ENCODE measurements at regions not wholly inside any gene's neighbourhood (a gene's known extent, or its start where the extent isn't known, plus 50 kb on each side); places are given as distances from the start of the nearest gene placed in this dataset.
"Not testable (repeated sequence)": the region's sequence is repeated elsewhere in the genome, so short reads cannot be mapped to it uniquely, and the experiment has no call there.

DNA sequence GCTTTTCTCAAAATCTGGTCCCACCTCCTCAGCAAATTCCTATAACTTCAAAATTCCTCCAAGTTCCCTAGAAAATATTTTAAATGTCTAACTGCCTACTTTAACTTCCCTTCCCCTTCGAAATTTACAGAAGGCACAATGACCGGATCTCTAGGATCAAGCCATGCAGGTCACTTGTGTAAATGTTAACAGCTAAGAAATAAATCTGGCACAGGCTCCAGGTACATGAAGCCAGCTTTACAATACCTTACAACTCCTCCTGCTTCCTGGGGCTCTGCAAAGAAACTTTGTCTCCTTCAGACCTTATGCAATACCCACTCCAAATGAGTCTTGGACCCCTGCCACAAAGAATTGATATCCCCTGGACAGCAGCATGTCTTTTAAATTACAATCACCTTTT lies 1164.2 kb downstream of the BRINP3 start:
- DNase-seq = no peak

DNA sequence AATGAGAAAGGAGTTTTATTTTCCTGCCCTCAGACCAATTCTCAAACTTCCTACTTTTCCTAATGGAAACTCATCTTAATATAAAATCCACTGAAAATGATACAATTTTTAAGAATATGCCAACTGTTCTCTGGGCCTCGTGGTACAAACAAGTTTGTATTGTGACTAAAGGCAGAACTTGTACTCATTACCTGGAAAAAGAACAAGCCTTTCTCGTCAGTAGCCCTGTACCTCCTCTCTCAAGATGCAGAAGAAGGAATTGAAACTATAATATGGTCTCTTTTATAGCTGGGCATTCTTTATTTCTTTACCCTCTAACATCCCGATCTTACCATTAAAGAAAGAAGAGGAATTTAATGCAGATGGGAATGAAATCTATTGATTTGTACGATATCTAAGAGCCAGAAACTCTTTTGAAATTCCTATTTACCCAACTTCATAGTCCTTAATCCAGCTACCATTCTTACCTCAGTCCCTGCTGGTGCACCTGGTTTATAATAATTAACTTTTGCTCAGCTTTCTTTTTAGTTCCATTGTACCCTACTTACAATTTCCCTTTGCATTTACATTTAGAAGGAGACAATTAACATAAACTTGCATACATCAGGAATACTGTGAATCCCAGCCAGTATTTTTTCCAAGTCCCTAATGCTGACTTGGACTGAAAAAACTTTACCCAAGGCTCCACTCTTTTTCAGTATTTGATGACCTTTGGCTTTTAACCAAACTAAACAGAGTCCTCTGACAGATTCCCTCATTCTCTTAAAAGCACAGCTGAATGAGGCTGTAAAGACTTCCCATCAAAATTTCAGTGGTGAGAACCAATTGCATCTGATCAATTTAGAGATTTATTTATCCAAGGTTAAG lies 1162.4 kb downstream of the BRINP3 start:
- DNase-seq = no peak

DNA sequence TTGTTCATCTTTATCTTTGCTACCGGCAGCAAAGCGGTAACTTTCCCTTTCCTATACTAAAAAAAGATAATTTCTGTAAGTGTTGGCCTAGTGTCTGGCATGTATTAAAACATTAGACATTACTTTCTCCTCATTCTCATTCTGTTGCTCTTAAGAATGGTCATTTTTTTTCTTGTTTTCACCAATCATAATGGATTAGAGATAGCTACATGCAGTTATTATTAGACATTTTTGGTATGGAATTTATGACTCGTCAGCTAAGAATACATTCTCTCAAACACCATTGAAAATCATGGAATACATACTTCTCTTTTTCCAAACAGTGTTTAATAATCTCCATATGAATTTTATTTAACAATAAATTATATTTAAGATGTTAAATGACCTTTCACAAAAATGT lies 1154.6 kb downstream of the BRINP3 start:
- no peak for DNase-seq

DNA sequence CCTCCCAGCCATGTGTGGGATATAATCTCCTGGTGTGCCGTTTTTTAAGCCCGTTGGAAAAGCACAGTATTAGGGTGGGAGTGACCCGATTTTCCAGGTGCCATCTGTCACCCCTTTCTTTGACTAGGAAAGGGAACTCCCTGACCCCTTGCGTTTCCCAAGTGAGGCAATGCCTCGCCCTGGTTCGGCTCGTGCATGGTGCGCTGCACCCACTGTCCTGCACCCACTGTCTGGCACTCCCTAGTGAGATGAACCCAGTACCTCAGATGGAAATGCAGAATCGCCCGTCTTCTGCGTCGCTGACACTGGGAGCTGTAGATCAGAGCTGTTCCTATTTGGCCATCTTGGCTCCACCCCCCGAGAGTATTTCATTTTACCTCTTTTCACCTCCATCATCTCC lies 1146.6 kb downstream of the BRINP3 start:
- DNase-seq = not testable (repeated sequence)

DNA sequence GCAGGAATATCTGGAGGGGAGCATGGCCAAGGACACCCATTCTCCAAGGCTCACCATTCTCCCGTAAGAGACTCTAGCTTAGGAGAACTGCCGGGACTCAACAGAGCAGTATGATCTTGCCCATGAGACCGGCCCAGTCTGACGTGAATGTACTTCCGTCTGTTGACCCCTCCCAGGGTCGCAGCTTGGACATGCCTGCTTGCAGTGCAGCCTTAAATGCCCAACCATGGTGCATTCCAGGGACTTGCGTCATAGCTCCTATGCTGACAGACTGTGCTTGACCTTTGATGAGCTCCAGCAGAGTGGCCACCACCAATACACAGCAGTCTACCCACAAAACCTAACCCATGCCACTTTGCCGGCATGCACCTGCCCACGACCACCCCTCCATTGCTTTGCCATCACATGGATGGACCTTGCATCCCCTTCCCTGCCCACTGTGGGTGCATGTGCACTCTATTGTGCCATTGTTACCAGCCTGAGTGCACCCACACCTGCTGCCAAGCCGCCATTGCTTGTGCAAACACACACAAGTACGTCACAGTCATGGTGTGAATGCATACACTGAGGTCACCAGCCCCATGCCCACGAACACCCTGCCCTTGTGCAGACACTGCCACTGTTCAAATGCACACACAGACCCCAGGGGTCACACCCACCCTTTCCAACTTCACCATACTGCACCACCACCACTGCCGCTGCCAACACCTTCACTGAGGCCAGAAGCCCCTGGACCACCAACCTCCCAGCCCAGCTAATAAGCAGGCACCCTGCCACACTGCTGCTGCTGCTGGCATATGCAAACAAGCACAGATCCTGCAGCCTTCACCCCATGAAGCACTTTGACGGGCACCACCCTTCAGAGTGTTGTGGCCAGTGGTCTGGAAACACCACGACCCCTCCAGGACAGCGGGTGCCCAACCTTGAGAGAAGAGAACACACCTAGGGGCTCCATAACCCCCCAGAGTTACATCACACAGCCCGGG lies 1141.3 kb downstream of the BRINP3 start:
- no peak for DNase-seq

DNA sequence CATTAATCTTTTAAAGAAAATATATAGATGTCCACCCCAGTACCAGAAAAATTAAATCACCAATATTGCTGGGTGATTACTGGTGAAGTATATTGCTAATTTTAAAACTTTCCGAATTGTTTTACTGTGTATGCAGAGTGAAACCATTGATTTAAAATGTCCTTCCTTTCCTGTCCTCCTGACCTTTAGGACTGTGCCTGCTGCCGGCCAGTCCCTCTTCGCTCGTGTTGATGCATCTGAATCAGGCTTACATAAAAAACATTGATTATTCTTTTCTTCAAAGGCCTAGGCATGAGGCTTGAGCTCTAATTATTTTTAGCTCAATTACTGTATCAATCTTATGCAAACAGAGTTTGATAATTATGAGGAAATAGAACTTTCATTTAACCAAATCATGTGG lies 1128.1 kb downstream of the BRINP3 start:
- DNase-seq = no peak

DNA sequence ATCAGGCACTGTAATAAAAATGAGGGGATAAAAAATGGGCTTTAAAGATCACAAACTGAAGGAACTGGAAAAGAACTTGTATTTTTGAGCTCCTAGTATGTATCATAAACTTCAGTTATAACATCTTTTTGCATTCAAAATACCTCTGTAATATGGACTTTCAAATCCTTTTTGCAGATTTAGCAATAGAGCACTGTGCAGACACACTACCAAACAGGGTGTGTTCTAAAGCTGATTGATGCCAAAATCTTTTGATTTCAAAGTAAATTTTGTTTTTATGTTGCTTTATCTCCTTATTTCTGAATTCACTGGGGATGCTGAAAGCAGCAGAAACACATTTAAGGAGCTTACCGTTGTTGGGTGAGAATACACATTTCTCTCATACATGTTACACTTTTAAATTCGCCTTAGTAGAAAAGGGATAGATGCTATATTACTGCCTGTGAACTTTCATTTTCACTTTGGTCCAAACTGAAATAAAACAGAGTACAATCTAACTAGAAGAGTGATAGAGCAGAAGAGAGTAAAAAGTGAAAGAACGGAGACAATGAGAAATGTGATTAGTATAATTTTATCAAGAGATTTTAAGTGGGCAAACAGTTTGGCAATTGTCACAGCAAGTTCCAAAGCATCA lies 1126.6 kb downstream of the BRINP3 start:
- DNase-seq = no peak

DNA sequence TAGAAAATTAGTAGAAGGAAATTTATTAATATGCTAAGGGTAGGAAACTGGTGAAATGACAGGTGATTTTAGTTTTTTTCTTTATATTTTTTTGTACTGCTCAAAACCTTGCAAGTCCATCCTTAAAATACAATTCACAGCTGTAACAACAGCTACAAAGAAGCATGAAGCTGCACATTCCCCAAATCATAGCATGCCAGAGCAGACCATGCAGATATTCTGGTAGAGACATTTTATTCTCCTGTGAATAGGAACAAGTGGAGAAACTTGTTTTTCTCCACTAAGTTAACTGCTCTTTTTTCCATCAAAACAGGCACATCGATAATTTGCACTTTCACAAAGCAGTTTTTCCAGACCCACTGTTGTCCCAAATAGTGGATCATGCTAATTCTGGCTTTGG lies 1125.7 kb downstream of the BRINP3 start:
- DNase-seq = no peak

DNA sequence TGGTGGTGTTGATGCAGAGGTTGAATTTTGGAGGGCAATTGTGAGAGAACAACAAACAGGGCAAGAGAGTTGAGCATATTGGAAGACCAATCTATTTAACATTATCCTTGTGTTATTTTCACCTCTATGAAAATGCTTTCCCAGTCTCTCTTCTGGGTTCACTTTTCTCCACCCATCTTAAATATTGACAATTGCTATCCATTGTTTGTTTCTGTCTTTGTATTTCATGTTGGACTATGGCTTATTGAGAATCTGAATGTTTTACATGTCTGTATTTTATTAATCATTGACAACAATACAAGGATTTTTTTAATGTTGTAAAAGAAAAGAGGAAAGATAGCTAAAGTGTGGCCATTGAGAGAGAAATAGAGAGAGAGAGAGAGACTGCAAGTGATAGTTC lies 1121.5 kb downstream of the BRINP3 start:
- no peak for DNase-seq

DNA sequence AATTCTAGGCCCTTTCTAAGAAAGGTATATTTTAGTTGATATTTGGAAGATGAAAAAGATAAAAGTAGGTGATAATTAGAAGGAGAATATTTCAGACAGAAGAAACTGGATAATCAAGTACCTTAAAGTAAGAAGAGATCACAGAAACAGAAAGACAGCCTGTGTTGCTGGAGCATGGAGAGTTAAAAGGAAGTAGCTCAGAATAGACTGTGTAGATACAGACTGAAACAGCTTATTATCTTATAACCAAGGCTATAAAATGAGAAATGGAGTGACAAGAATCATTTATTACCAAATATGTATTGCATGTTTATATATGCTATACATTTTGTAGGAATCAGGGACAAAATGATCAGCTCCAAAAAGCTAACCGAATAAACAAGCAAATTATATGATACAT lies 1120.3 kb downstream of the BRINP3 start:
- no peak for DNase-seq

DNA sequence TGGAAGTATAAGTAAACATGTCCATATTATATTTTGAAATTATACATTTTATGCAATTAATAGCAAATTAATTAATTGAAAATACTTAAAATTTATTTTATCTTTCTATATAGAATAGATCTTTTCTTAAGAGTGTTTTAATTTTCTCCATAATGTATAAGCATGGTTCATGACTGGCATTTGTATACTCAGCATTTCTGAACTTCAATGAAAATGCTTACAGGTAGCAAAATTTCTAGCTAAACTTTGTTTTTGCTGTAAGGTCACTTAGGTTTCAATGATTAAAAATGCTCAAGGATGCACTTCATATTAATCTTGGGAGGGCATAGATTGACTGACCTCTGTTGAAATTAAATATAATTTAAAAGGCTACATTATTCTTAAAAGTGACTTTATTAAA lies 1108.1 kb downstream of the BRINP3 start:
- DNase-seq = no peak

DNA sequence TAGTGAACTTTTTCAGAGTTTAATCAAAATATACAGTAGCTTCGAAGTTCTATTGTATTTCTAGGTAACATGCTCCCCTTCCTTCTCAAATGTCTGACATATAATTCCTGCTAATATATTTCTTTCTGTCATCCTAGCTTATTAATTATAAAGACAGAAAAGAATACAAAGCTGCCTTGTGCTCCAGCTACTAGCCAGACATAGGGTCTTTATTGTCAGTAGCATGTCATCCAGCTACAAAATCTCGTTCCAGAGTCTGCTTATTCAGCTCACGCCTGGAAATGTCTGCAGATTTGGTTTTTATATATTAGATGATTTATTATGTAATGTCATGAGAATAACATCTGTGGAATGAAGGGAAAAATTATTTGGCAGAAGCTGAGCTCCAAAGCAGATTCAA lies 1102.8 kb downstream of the BRINP3 start:
- DNase-seq = no peak

DNA sequence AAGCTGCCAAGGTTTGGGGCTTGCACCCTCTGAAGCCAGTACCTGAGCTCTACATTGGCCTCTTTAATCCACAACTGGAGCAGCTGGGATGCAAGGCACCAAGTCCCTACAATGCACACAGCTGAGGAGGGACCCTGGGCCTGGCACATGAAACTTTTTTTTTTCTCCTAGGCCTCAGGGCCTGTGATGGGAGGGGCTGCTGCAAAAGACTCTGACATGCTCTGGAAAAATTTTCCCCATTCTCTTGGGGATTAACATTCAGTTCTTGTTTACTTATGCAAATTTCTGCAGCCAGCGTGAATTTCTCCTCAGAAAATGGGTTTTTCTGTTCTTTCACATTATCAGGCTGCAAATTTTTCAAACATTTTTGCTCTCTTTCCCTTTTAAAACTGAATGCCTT lies 1072.2 kb downstream of the BRINP3 start:
- DNase-seq = no peak

DNA sequence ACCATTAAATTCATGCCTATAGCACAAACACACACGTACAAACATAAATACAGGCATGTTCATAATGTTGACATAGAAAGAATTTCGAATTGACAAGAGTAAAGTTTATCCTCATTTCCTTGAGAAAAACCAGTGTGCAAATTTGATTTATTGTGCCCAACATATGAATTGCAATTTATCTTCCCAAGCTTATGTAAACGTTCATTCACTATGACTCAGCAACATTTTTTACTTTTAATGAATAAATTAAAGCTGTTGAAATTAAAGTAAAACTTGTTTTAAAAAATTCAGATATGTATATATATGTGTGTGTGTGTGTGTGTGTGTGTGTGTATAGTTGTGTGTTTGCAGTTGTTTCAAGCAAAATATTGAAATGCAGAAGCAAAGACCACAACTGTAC lies 1067.9 kb downstream of the BRINP3 start:
- DNase-seq = no peak

DNA sequence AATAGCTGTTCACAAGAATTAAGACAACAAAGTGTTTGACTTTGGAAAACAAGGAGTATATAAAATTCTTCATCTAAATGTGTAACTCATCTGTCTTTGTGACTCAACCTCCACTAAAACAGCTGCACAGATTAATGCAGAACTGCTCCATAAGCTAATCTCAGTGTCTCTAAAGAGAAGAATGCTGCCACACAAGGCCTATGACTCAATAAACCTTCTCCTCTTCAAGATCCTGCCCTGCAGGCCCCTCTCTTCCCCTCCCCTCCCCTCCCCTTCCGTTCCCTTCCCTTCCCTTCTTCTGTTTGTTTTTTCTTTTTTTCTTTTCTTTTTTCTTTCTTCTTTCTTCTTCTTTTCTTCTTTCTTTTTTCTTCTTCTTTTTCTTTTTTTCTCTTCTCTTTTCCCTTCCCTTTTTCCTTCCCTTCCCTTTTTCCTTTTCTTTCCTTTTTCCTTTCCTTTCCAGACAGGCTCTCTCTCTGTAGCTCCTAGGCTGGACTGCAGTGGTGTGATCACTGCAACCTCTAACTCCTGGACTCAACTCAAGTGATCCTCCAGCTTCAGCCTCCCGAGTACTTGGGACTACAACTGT lies 1052.8 kb downstream of the BRINP3 start:
- no peak for DNase-seq

DNA sequence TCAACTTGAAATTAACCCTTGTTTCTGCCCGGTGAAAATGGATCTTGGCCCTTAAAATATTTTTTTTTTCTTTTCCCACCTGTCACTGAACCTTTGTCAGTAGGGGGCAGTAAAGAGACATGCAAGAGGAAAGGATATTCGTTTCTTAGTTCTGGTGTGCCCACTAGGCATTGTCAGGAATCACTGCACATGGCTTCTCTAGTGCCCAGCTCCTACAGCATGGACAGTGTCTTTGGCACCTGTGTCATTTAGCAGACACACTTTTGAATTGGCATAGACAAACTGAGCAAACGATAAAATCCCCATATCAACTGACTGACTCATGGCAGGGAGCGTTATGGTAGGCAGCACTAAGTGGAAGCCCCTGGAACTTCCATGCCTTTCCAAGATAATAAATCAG lies 1048.1 kb downstream of the BRINP3 start:
- DNase-seq = no peak

DNA sequence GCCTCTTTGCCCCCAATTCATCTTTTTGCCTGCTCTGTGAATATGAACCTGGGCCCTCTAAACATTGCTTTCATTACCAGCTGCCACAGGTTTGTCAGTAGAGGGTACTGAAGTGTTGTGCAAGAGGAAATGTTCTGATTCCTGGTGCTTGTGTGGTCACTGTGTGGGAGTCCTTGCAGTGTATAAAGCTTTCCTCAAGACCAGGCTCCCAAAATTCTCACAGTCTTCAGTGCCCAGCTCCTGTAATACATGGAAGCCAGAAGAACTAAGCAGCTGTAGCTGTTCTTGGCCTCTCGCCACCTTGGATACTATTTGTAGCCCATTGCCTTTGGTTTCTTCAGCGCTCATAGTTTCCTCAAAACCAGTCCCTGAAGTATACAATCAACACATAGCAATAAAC lies 1046.2 kb downstream of the BRINP3 start:
- DNase-seq = no peak

DNA sequence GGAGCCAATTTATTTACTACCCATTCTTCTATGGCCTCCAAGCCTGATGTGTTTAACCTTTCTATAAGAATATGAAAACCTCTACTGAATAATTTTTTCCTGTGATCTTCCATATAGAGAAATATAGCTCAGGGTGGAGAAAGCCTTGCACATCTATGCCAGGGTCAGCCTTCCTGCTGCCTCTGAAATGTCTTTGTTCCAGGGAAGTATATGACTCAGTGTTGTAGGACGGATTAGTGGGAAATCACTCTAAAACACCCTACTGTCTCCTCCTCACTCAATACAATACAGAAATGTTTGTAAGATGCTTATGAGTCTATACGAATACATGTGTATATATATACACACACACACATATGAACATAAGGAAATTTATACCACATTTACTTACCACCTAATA lies 1044.9 kb downstream of the BRINP3 start:
- DNase-seq = no peak

DNA sequence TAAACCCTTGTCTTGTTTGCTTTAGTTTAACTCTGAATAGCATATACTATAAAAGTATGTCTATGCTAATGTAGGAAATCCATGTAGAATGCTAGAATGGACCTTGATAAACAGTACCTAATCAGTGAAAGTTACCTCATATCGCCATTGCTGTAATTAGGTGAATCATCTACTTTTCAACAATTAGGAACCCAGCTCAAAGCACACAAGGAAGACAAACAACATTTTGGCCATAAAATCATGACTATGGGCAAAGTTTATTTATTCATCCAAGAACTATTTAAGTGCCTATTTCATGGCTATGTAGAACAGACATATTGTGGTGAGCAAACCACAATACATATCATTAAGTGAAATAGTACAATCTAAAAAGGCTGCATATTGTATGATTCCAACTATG lies 1043.2 kb downstream of the BRINP3 start:
- DNase-seq = no peak

DNA sequence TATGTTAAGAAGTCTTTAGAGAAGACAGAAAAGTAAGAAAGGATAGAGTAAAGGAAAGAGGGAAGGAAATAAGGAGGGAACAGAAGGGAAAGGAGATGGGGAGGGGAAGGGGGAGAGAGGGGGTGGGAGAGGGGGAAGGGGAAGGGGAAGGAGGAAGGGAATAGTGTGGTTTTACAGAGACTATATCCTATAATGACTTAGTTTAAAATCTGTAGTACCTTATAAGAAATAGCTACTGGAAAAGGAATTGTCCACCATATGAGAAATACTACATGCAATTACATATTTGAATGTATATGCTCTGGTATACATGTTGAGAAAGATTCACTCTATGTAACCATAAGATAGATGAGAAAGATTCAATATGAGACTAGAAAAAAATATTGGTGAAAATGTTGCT lies 1042.3 kb downstream of the BRINP3 start:
- DNase-seq = no peak

DNA sequence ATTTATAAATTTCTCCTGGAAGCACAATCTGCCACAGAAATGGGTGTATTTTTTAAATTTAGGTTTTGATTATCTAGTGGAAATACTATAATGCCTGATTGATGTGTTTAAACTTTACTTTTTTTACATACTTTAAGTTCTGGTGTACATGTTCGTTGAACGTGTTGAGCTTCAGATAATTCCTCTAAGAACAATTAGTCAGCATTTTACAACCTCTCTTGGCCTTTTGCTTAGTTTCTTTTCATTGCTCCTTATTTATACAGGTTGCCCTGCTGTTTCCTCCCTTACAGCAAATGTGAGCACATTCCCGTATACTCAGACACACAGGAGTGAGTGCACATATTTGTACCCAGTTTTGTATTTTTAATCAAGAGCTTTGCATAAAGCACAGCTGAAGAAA lies 1038.9 kb downstream of the BRINP3 start:
- no peak for DNase-seq

DNA sequence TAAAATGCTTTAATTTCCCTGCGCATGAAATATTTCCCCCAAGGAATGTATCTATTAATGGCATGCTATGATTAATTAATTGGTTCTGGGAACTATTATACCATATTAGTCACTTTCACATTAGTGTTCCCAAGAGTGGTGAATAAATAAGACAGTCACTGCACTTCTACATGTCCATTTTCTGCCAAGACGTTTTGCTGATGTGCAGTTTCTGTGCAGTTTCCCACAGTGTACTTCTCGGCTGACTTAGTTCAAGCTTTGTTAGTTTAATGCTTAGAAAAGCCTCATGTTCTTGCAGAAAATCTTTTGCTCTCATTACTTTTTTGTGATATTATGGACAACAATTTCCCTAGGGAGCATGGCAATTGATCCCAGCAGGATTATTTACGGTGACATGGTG lies 1014.5 kb downstream of the BRINP3 start:
- no peak for DNase-seq

DNA sequence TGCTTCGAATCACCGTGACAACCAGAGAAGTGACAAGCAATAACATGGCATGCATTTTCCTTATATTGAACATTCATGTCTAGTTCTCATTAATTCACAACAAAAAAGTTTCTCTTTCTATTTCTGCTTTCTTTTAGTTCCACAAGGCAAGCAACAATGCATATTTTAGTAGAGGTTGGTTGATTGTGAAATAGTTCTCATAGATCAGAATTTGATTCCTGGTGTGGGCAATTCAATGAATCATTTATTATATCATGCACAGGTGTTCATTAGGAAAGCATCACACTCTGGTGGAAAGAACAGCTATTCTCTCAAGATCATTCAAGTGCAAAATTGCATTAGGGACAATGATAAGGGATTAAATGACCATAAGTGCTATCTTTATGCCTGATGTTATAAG lies 980.9 kb downstream of the BRINP3 start:
- DNase-seq = no peak

All from stimulated activated CD4-positive, alpha-beta T cell treated with anti-CD3 and anti-CD28 coated beads, Interleukin-15, amount 100 ng/mL, for 24 hours (primary cell).